ENCODE measurements at regions not wholly inside any gene's neighbourhood (a gene's known extent, or its start where the extent isn't known, plus 50 kb on each side); places are given as distances from the start of the nearest gene placed in this dataset.
A peak's percentile ranks its signal among the peaks of the same experiment; 100 is the strongest.

GRCh38 chr14:48936849-48937248, 649.3 kb downstream of the RPS29 start (continued):
- TF ChIP-seq OSR1 (CRISPR knock-in tag; IDR thresholded peaks at IDR 0.05) = no peak
- TF ChIP-seq TSHZ2 (CRISPR knock-in tag; IDR thresholded peaks at IDR 0.05) = no peak

GRCh38 chr14:48936362-48936761, 649.8 kb downstream of the RPS29 start:
- ATAC-seq = peak; percentile 74
- TF ChIP-seq CREB5 (CRISPR knock-in tag; IDR thresholded peaks at IDR 0.05; ENCODE audit: low read depth) (no peak), ZNF70 (CRISPR knock-in tag; IDR thresholded peaks at IDR 0.05) (no peak), ARNTL (CRISPR knock-in tag; IDR thresholded peaks at IDR 0.05; ENCODE audit: borderline replicate concordance, low read depth) (no peak), PPARA (CRISPR knock-in tag; IDR thresholded peaks at IDR 0.05; ENCODE audit: borderline replicate concordance) (no peak), ZNF565 (CRISPR knock-in tag; conservative IDR thresholded peaks at IDR 0.05; ENCODE audit: low read depth) (no peak), ISL1 (CRISPR knock-in tag; IDR thresholded peaks at IDR 0.05) (no peak), ESRRG (CRISPR knock-in tag; IDR thresholded peaks at IDR 0.05) (no peak)

- TF ChIP-seq ESRRG (CRISPR knock-in tag; IDR thresholded peaks at IDR 0.05) = no peak
- no peak for TF ChIP-seq RARB (CRISPR knock-in tag; IDR thresholded peaks at IDR 0.05)
- TF ChIP-seq CREB5 (CRISPR knock-in tag; IDR thresholded peaks at IDR 0.05; ENCODE audit: low read depth) = no peak
- no peak for TF ChIP-seq PPARA (CRISPR knock-in tag; IDR thresholded peaks at IDR 0.05; ENCODE audit: borderline replicate concordance)
- no peak for TF ChIP-seq CSDC2 (CRISPR knock-in tag; IDR thresholded peaks at IDR 0.05)
- TF ChIP-seq ZC3H10 (CRISPR knock-in tag; IDR thresholded peaks at IDR 0.05) = no peak
- TF ChIP-seq ZNF70 (CRISPR knock-in tag; IDR thresholded peaks at IDR 0.05) = no peak
- no peak for TF ChIP-seq POU6F1 (CRISPR knock-in tag; IDR thresholded peaks at IDR 0.05; ENCODE audit: borderline replicate concordance, low read depth)
- TF ChIP-seq ZFP3 (CRISPR knock-in tag; IDR thresholded peaks at IDR 0.05) = no peak
- no peak for TF ChIP-seq ZNF8 (CRISPR knock-in tag; IDR thresholded peaks at IDR 0.05)
- TF ChIP-seq TSHZ2 (CRISPR knock-in tag; IDR thresholded peaks at IDR 0.05) = no peak
- TF ChIP-seq BACH2 (CRISPR knock-in tag; IDR thresholded peaks at IDR 0.05; ENCODE audit: borderline replicate concordance) = no peak
- no peak for TF ChIP-seq CSRNP3 (CRISPR knock-in tag; IDR thresholded peaks at IDR 0.05)
- TF ChIP-seq ARNTL (CRISPR knock-in tag; IDR thresholded peaks at IDR 0.05; ENCODE audit: borderline replicate concordance, low read depth) = no peak
- no peak for TF ChIP-seq SNAI2 (CRISPR knock-in tag; IDR thresholded peaks at IDR 0.05)
- TF ChIP-seq GLIS3 (CRISPR knock-in tag; IDR thresholded peaks at IDR 0.05) = no peak
- TF ChIP-seq TCF4 (CRISPR knock-in tag; IDR thresholded peaks at IDR 0.05; ENCODE audit: borderline replicate concordance) = no peak
- no peak for TF ChIP-seq TOX (CRISPR knock-in tag; IDR thresholded peaks at IDR 0.05; ENCODE audit: borderline replicate concordance)
- TF ChIP-seq ZNF565 (CRISPR knock-in tag; conservative IDR thresholded peaks at IDR 0.05; ENCODE audit: low read depth) = no peak
- TF ChIP-seq ZFP30 (CRISPR knock-in tag; IDR thresholded peaks at IDR 0.05) = no peak
- ATAC-seq = no peak
These were observed 661.0 kb downstream of the RPS29 start for GRCh38 chr14:48925184-48925583.

Data from SK-N-SH treated with all-trans-retinoic acid at 6 μM for 48 hours (cell line).